Uterus (tissue), 3 donors: ENCODE measurements at regions not wholly inside any gene's neighbourhood (a gene's known extent, or its start where the extent isn't known, plus 50 kb on each side); places are given as distances from the start of the nearest gene placed in this dataset.

Experiments used
- DNase-seq, 2 donors: peaks; one replicate each; pipeline ENCODE4 v3.0.0-alpha.2; 2019 to 2020
- H3K27ac ChIP-seq, 2 donors: fragments of 200-600 bp; sonication (generic); 1 replicate in 1 of 2; 2 replicates in 1 of 2; pipeline ENCODE4 v1.5.1; 2016 to 2018
- H3K27me3 ChIP-seq, 2 donors: fragments of 200-600 bp; sonication (generic); one replicate each; pipeline ENCODE4 v1.5.1; 2018 to 2019; ENCODE audit warnings: control low read depth in 1 of 2
- H3K36me3 ChIP-seq, 2 donors: fragments of 200-600 bp; sonication (generic); one replicate each; pipeline ENCODE4 v1.5.1; 2019; ENCODE audit warnings: control low read depth in 1 of 2
- H3K4me1 ChIP-seq, 2 donors: fragments of 200-600 bp; sonication (generic); one replicate each; pipeline ENCODE4 v1.5.1; 2018 to 2019; ENCODE audit warnings: control low read depth in 1 of 2
- H3K4me3 ChIP-seq, 2 donors: fragments of 200-600 bp; sonication (generic); 1 replicate in 1 of 2; 2 replicates in 1 of 2; pipeline ENCODE4 v1.5.1; 2018 to 2019; ENCODE audit warnings: mild to moderate bottlenecking in 1 of 2
- H3K9me3 ChIP-seq, 2 donors: fragments of 200-600 bp; sonication (generic); one replicate each; pipeline ENCODE4 v1.5.1; 2019; ENCODE audit warnings: control low read depth in 1 of 2
- POLR2A ChIP-seq, 2 donors: fragments of 450-650 bp; IDR thresholded peaks; one replicate each; pipeline ENCODE4 v1.6.1; 2016; ENCODE audit warnings: antibody characterized with exemption in 2 of 2, mild to moderate bottlenecking in 1 of 2, moderate library complexity in 1 of 2
- intact Hi-C: fragments of 100-400 bp; cut with DNase I; formaldehyde crosslinking; loops from one replicate; pipeline ENCODE4 v1.15.1; 2023; ENCODE audit warnings: low total_unique reads
- TF ChIP-seq, protein P1 (sequence below), 4 experiments: fragments of 200-600 bp in 2 of 4; fragments of 450-650 bp in 2 of 4; sonication (generic) in 2 of 4; IDR thresholded peaks; one replicate each; pipeline ENCODE4 v1.5.1; 2016 to 2019; ENCODE audit warnings: antibody characterized with exemption in 4 of 4, mild to moderate bottlenecking in 2 of 4, moderate library complexity in 1 of 4
- donor health status: DM: yes; HTN: yes; CAD: no.

- DNase-seq, result no peak
These were observed 279.9 kb downstream of the ADAM29 start for GRCh38 chr4:175198056-175198455.

GRCh38 chr4:175215208-175215607 lies 297.1 kb downstream of the ADAM29 start:
- intact Hi-C loops, result no loop called here
- no peaks in the 10 kb centered on the region for H3K27me3 ChIP-seq
- H3K4me1 ChIP-seq, result no peaks in the 10 kb centered on the region
- DNase-seq, result no peak
- no peak overlapping the region for H3K27ac ChIP-seq
- peaks cover 0 to 9% of the 10 kb centered on the region in 2 donors for H3K9me3 ChIP-seq
- no peak for TF ChIP-seq POLR2A (IDR thresholded peaks at IDR 0.05)
- TF ChIP-seq, protein P1, sequence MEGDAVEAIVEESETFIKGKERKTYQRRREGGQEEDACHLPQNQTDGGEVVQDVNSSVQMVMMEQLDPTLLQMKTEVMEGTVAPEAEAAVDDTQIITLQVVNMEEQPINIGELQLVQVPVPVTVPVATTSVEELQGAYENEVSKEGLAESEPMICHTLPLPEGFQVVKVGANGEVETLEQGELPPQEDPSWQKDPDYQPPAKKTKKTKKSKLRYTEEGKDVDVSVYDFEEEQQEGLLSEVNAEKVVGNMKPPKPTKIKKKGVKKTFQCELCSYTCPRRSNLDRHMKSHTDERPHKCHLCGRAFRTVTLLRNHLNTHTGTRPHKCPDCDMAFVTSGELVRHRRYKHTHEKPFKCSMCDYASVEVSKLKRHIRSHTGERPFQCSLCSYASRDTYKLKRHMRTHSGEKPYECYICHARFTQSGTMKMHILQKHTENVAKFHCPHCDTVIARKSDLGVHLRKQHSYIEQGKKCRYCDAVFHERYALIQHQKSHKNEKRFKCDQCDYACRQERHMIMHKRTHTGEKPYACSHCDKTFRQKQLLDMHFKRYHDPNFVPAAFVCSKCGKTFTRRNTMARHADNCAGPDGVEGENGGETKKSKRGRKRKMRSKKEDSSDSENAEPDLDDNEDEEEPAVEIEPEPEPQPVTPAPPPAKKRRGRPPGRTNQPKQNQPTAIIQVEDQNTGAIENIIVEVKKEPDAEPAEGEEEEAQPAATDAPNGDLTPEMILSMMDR (IDR thresholded peaks at IDR 0.05), result no peak
- no peaks in the 10 kb centered on the region for H3K36me3 ChIP-seq
- no peak overlapping the region for H3K4me3 ChIP-seq

More at GRCh38 chr4:175198056-175198455, 279.9 kb downstream of the ADAM29 start:
- Histone ChIP-seq H3K36me3 (no peaks in the 10 kb centered on the region), H3K9me3 (no peaks in the 10 kb centered on the region), H3K27me3 (no peaks in the 10 kb centered on the region), H3K4me1 (no peaks in the 10 kb centered on the region), H3K27ac (no peak overlapping the region), H3K4me3 (no peak overlapping the region)
- intact Hi-C loops, result no loop called here
- TF ChIP-seq, protein P1 (IDR thresholded peaks at IDR 0.05), result no peak
- TF ChIP-seq POLR2A (IDR thresholded peaks at IDR 0.05), result no peak

DNA sequence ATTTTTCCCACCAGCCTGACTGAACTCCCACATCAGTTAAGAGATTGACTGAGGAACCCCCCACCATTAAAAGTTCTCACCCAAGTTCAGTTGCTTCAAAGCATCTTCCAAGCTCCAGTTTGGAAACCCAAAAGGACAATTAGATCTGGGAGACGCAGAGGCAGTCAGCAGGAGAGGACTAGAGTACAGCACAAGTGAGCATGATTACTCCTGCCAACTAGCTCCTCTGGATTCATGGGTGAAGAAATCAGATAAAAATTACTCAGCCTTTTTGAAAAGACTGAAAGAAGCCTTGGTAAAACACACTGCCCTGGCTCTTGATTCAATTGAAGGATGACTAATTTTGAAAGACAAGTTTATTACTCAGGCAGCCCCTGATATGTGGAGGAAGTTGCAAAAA lies 297.5 kb downstream of the ADAM29 start:
- Histone ChIP-seq H3K27me3 (no peaks in the 10 kb centered on the region), H3K27ac (no peak overlapping the region), H3K4me3 (no peak overlapping the region), H3K36me3 (no peaks in the 10 kb centered on the region), H3K9me3 (peaks cover 0 to 9% of the 10 kb centered on the region in 2 donors), H3K4me1 (no peaks in the 10 kb centered on the region)
- no peak for DNase-seq
- intact Hi-C loops, result no loop called here
- no peak for TF ChIP-seq POLR2A (IDR thresholded peaks at IDR 0.05)
- TF ChIP-seq, protein P1 (IDR thresholded peaks at IDR 0.05), result no peak

- intact Hi-C loops, result no loop called here
- Histone ChIP-seq H3K4me1 (peaks cover 1 to 2% of the 10 kb centered on the region in 2 donors), H3K4me3 (no peak overlapping the region), H3K27ac (no peak overlapping the region), H3K36me3 (no peaks in the 10 kb centered on the region), H3K9me3 (no peaks in the 10 kb centered on the region), H3K27me3 (no peaks in the 10 kb centered on the region)
- TF ChIP-seq POLR2A (IDR thresholded peaks at IDR 0.05), result no peak
- TF ChIP-seq, protein P1 (IDR thresholded peaks at IDR 0.05), result no peak
- DNase-seq, result no peak
These were observed 311.0 kb downstream of the ADAM29 start for GRCh38 chr4:175229154-175229553.

- DNase-seq, result no peak
- H3K4me3 ChIP-seq, result no peak overlapping the region
- intact Hi-C loops, result no loop called here
- H3K4me1 ChIP-seq, result peaks cover 0 to 5% of the 10 kb centered on the region in 2 donors
- no peak for TF ChIP-seq POLR2A (IDR thresholded peaks at IDR 0.05)
- TF ChIP-seq, protein P1 (IDR thresholded peaks at IDR 0.05), result no peak
- H3K9me3 ChIP-seq, result no peaks in the 10 kb centered on the region
- no peak overlapping the region for H3K27ac ChIP-seq
- H3K36me3 ChIP-seq, result no peaks in the 10 kb centered on the region
- H3K27me3 ChIP-seq, result no peaks in the 10 kb centered on the region
These were observed 316.0 kb downstream of the ADAM29 start for GRCh38 chr4:175234162-175234561.
